ENCODE measurements at regions not wholly inside any gene's neighbourhood (a gene's known extent, or its start where the extent isn't known, plus 50 kb on each side); places are given as distances from the start of the nearest gene placed in this dataset.
A peak's percentile ranks its signal among the peaks of the same experiment; 100 is the strongest.

GRCh38 chr19:32041681-32042292, 303.6 kb upstream of the ZNF507 start:
- peak; percentile 69 to 89 (median 81) for TF ChIP-seq CTCF (IDR thresholded peaks at IDR 0.05)
- no peak for TF ChIP-seq POLR2A (IDR thresholded peaks at IDR 0.05; ENCODE audit: low read depth)
- TF ChIP-seq EP300 (IDR thresholded peaks at IDR 0.05), result no peak

All from esophagus muscularis mucosa (tissue), 4 donors.